ENCODE measurements at regions not wholly inside any gene's neighbourhood (a gene's known extent, or its start where the extent isn't known, plus 50 kb on each side); places are given as distances from the start of the nearest gene placed in this dataset.

DNA sequence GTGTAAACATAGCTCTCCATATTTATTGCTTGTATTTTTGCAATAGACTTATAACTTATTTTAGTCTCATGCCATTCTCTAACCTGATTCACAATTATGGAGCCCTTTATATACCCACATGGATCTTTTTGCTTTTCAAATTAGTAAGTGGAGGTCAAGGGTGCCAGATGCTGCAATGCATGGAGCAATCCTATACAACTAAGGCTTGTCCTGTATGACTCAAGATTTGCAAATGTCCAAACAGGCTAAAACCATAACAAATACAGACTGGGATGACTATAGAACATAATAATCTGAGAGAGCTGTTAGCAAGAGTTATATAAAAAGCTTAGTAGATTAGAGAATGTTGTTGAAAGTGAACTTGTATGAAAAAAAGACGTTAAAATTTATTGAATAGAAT, 690.4 kb upstream of the NRXN1 start:
- Histone ChIP-seq H3K4me1 (ENCODE audit: insufficient read depth, low read length) (no peaks in the 10 kb centered on the region; the same call in 1 of the 2 replicates), H3K27ac (ENCODE audit: low read length) (no peak overlapping the region), H3K9me3 (ENCODE audit: insufficient read depth, low read depth, low read length) (no peaks in the 10 kb centered on the region), H3K27me3 (ENCODE audit: insufficient read depth, low read length) (no peaks in the 10 kb centered on the region), H3K36me3 (ENCODE audit: insufficient read depth, low read depth, low read length) (no peaks in the 10 kb centered on the region), H3K9ac (ENCODE audit: low read depth, low read length) (no peak overlapping the region), H3K4me3 (ENCODE audit: low read length) (no peak overlapping the region)

DNA sequence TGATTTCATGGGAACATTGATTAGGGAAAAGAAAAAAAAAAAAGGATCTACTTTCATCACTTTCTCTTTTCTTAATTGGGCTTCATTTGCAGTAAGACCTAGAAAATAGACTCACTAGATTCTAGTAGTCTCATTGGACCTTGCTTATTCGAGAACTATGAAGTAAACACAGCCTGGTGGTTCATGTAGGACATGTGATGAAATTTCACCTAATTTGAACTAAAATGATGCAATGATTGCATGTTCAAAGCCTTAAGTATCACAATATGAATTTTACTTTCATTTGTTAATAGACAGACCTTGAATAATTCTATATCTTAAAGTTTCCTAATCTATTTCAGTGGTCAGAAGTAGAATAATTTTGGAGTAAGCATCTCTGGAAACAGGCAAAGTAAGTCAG, 688.9 kb upstream of the NRXN1 start:
- Histone ChIP-seq H3K9me3 (ENCODE audit: insufficient read depth, low read depth, low read length) (no peaks in the 10 kb centered on the region), H3K36me3 (ENCODE audit: insufficient read depth, low read depth, low read length) (no peaks in the 10 kb centered on the region), H3K27ac (ENCODE audit: low read length) (no peak overlapping the region), H3K4me1 (ENCODE audit: insufficient read depth, low read length) (no peaks in the 10 kb centered on the region; the same call in 1 of the 2 replicates), H3K4me3 (ENCODE audit: low read length) (no peak overlapping the region), H3K27me3 (ENCODE audit: insufficient read depth, low read length) (no peaks in the 10 kb centered on the region), H3K9ac (ENCODE audit: low read depth, low read length) (no peak overlapping the region)

- Histone ChIP-seq H3K9me3 (ENCODE audit: insufficient read depth, low read depth, low read length) (peaks cover 2% of the 10 kb centered on the region; the same call in 1 of the 2 replicates), H3K4me3 (ENCODE audit: low read length) (no peak overlapping the region), H3K4me1 (ENCODE audit: insufficient read depth, low read length) (no peaks in the 10 kb centered on the region), H3K27me3 (ENCODE audit: insufficient read depth, low read length) (no peaks in the 10 kb centered on the region), H3K36me3 (ENCODE audit: insufficient read depth, low read depth, low read length) (no peaks in the 10 kb centered on the region), H3K9ac (ENCODE audit: low read depth, low read length) (no peak overlapping the region), H3K27ac (ENCODE audit: low read length) (no peak overlapping the region)
Observed at GRCh38 chr2:51718881-51719280, 686.9 kb upstream of the NRXN1 start.

DNA sequence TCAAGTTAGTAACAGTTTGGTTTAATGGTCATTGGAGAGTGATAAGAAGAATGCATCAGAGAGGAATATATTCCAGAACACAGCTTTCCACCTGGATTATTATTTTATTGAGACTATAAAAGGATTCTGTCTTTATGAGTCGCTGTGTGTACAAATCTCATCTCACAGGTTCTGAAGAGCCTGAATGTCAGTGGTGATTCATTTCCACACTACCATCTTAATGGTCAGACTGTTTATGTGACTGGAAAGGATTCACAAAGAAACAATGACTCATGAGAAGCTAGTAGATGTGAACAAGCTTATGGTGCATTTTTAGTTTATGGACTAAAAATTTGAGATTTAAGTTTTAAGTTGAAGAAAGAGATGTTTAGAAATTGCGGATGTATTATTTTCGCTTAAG, 685.4 kb upstream of the NRXN1 start:
- no peaks in the 10 kb centered on the region for H3K36me3 ChIP-seq (ENCODE audit: insufficient read depth, low read depth, low read length)
- H3K4me1 ChIP-seq (ENCODE audit: insufficient read depth, low read length), result no peaks in the 10 kb centered on the region
- no peak overlapping the region for H3K9ac ChIP-seq (ENCODE audit: low read depth, low read length)
- H3K4me3 ChIP-seq (ENCODE audit: low read length), result no peak overlapping the region
- H3K27me3 ChIP-seq (ENCODE audit: insufficient read depth, low read length), result no peaks in the 10 kb centered on the region
- peaks cover 6% of the 10 kb centered on the region; the same call in 1 of the 2 replicates for H3K9me3 ChIP-seq (ENCODE audit: insufficient read depth, low read depth, low read length)
- no peak overlapping the region for H3K27ac ChIP-seq (ENCODE audit: low read length)

DNA sequence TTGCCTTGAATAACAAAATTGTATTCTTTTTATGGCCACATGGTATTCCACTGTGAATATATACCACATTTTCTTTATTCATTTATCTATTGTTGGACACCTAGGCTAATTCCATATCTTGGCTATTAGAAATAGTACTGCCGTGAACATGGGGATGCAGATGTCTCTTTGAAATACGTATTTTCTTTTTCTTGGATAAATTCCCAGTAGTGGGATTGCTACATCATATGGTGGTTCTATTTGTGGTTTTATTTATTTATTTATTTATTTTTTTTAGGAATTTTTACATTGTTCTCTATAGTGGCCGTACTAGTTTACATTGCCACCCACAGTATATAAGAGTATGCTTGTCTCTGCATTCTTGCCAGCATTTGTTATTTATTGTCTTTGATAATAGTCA, 679.8 kb upstream of the NRXN1 start:
- no peaks in the 10 kb centered on the region for H3K36me3 ChIP-seq (ENCODE audit: insufficient read depth, low read depth, low read length)
- H3K4me3 ChIP-seq (ENCODE audit: low read length), result no peak overlapping the region
- peaks cover 6% of the 10 kb centered on the region; the same call in 1 of the 2 replicates for H3K9me3 ChIP-seq (ENCODE audit: insufficient read depth, low read depth, low read length)

DNA sequence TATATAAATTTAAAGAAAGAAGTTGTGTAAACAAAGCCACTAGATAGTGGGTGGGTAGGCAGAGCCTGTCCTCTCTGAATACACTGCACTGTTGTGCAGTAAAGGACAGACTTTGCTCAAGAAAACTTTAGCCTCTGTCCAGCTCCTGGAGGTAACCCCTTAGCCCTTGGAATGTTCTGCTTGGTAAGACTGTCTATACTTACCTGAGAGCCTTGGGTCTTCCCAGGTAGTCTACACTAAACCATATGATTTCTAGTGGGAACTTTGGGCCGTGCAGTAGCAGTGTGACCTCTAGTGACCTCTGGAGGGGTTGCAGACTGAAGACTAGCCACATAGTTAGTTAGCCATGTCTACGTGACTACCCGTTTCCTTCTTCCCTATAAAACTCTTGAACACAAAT, 678.3 kb upstream of the NRXN1 start:
- Histone ChIP-seq H3K9me3 (ENCODE audit: insufficient read depth, low read depth, low read length) (peaks cover 6% of the 10 kb centered on the region; the same call in 1 of the 2 replicates), H3K36me3 (ENCODE audit: insufficient read depth, low read depth, low read length) (no peaks in the 10 kb centered on the region), H3K27ac (ENCODE audit: low read length) (no peak overlapping the region), H3K9ac (ENCODE audit: low read depth, low read length) (no peak overlapping the region), H3K4me1 (ENCODE audit: insufficient read depth, low read length) (no peaks in the 10 kb centered on the region), H3K4me3 (ENCODE audit: low read length) (no peak overlapping the region), H3K27me3 (ENCODE audit: insufficient read depth, low read length) (no peaks in the 10 kb centered on the region)

More for the DNA sequence above, 679.8 kb upstream of the NRXN1 start:
- Histone ChIP-seq H3K4me1 (ENCODE audit: insufficient read depth, low read length) (no peaks in the 10 kb centered on the region), H3K9ac (ENCODE audit: low read depth, low read length) (no peak overlapping the region), H3K27ac (ENCODE audit: low read length) (no peak overlapping the region), H3K27me3 (ENCODE audit: insufficient read depth, low read length) (no peaks in the 10 kb centered on the region)

DNA sequence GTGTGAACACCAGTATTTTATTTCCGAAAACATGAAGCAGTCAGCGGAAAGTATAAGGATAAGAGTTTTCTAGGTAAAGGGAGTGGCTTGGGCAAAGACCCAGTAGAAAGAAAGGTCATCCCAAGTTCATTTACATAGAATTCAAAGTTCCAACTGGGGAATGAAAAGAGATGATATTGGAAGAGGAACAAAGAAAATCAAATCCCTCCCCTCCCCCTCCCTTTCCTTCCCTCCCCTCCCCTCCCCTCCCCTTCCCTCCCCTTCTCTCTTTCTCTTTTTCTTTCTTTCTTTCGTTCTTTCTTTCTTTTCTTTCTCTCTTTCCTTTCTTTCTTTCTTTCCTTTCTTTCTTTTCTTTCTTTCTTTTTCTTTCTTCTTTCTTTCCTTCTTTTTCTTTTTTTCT, 675.7 kb upstream of the NRXN1 start:
- Histone ChIP-seq H3K9me3 (ENCODE audit: insufficient read depth, low read depth, low read length) (no peaks in the 10 kb centered on the region), H3K9ac (ENCODE audit: low read depth, low read length) (no peak overlapping the region), H3K27ac (ENCODE audit: low read length) (no peak overlapping the region), H3K4me3 (ENCODE audit: low read length) (no peak overlapping the region), H3K4me1 (ENCODE audit: insufficient read depth, low read length) (no peaks in the 10 kb centered on the region), H3K36me3 (ENCODE audit: insufficient read depth, low read depth, low read length) (no peaks in the 10 kb centered on the region), H3K27me3 (ENCODE audit: insufficient read depth, low read length) (no peaks in the 10 kb centered on the region)

DNA sequence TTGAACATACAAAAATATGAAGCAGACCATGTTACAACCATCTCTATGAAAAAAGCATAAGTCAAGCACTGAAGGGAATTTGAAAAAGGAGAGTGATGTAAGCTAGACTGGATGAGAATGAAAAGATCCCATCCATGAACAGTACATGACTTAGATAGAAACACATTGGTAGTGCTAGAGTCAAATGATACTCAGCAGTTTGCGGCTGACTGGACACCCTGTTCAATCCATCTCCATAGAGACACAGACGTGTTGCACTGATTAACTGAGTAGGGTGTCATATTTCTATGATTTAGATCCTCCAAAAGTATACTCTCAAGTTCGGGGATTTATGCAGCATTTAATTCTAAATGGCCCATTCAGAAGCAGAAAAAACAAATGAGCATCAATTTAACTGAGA, 674.3 kb upstream of the NRXN1 start:
- Histone ChIP-seq H3K36me3 (ENCODE audit: insufficient read depth, low read depth, low read length) (no peaks in the 10 kb centered on the region), H3K9me3 (ENCODE audit: insufficient read depth, low read depth, low read length) (no peaks in the 10 kb centered on the region), H3K4me3 (ENCODE audit: low read length) (no peak overlapping the region), H3K27ac (ENCODE audit: low read length) (no peak overlapping the region), H3K9ac (ENCODE audit: low read depth, low read length) (no peak overlapping the region), H3K4me1 (ENCODE audit: insufficient read depth, low read length) (no peaks in the 10 kb centered on the region), H3K27me3 (ENCODE audit: insufficient read depth, low read length) (no peaks in the 10 kb centered on the region)

- H3K27ac ChIP-seq (ENCODE audit: low read length), result no peak overlapping the region
- H3K27me3 ChIP-seq (ENCODE audit: insufficient read depth, low read length), result no peaks in the 10 kb centered on the region
- no peaks in the 10 kb centered on the region for H3K9me3 ChIP-seq (ENCODE audit: insufficient read depth, low read depth, low read length)
- H3K9ac ChIP-seq (ENCODE audit: low read depth, low read length), result no peak overlapping the region
- no peaks in the 10 kb centered on the region for H3K36me3 ChIP-seq (ENCODE audit: insufficient read depth, low read depth, low read length)
- H3K4me1 ChIP-seq (ENCODE audit: insufficient read depth, low read length), result no peaks in the 10 kb centered on the region
- no peak overlapping the region for H3K4me3 ChIP-seq (ENCODE audit: low read length)
Observed at GRCh38 chr2:51705417-51705816, 673.5 kb upstream of the NRXN1 start.

DNA sequence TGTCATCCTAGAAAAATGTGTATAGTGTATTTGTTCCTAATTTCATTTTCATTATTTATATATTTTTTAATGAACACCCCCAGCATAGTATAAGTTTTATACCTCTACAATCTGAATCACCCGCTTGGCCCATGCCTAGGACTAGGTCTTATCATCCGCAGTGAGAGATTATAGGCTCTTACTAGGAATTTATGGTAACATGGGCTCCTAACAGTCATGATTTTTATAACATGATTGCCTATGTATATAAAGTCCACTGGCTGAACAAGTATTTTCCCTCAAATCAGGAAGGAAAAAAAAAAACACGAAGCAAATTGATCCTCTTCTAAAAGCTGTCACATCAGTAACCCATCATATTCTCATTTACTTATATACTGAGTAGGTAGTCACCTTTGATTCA, 666.1 kb upstream of the NRXN1 start:
- Histone ChIP-seq H3K4me3 (ENCODE audit: low read length) (no peak overlapping the region), H3K4me1 (ENCODE audit: insufficient read depth, low read length) (no peaks in the 10 kb centered on the region), H3K27ac (ENCODE audit: low read length) (no peak overlapping the region), H3K36me3 (ENCODE audit: insufficient read depth, low read depth, low read length) (no peaks in the 10 kb centered on the region), H3K9ac (ENCODE audit: low read depth, low read length) (no peak overlapping the region), H3K27me3 (ENCODE audit: insufficient read depth, low read length) (no peaks in the 10 kb centered on the region), H3K9me3 (ENCODE audit: insufficient read depth, low read depth, low read length) (no peaks in the 10 kb centered on the region)

DNA sequence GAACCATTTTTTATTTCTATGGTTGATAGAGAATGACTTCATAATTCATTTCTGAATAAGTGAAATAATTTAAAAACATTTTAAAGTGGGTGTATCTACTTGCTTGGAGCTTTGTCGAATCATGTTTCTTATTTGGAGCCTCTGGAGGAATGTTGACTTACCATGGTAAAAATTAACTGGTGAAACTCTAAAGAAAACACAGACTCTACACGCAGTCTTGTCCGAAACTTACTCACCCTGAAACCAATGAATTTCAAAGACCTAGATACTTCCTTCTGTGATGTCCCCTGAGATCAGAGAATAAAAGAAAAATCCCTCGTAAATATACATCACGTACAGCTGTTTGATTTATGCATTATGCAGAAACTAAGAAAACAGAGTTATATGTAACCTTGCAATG, 665.2 kb upstream of the NRXN1 start:
- H3K27ac ChIP-seq (ENCODE audit: low read length), result no peak overlapping the region
- H3K9ac ChIP-seq (ENCODE audit: low read depth, low read length), result no peak overlapping the region
- H3K4me1 ChIP-seq (ENCODE audit: insufficient read depth, low read length), result no peaks in the 10 kb centered on the region
- no peaks in the 10 kb centered on the region for H3K36me3 ChIP-seq (ENCODE audit: insufficient read depth, low read depth, low read length)
- H3K27me3 ChIP-seq (ENCODE audit: insufficient read depth, low read length), result no peaks in the 10 kb centered on the region
- H3K4me3 ChIP-seq (ENCODE audit: low read length), result no peak overlapping the region
- H3K9me3 ChIP-seq (ENCODE audit: insufficient read depth, low read depth, low read length), result no peaks in the 10 kb centered on the region

DNA sequence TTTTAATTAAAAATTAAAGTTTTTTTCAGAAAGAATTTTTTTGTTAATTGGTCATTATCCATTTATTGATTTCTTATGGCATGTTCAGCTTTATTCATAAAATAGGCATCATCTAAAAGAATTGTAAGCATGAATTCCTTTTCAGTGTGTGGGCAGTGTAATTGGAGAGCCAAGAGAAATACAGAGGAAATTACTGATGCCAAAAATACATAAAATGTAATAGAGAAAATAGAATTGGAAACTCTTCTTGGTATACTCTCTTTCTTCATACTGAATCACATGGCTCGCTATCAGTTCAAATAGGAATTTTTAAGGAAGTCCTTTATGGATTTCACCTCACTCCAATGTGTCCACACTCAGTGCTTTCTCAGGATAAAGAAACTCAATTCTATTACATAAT, 663.6 kb upstream of the NRXN1 start:
- no peaks in the 10 kb centered on the region for H3K9me3 ChIP-seq (ENCODE audit: insufficient read depth, low read depth, low read length)
- no peaks in the 10 kb centered on the region for H3K27me3 ChIP-seq (ENCODE audit: insufficient read depth, low read length)
- no peaks in the 10 kb centered on the region for H3K36me3 ChIP-seq (ENCODE audit: insufficient read depth, low read depth, low read length)
- H3K27ac ChIP-seq (ENCODE audit: low read length), result no peak overlapping the region
- H3K9ac ChIP-seq (ENCODE audit: low read depth, low read length), result no peak overlapping the region
- H3K4me1 ChIP-seq (ENCODE audit: insufficient read depth, low read length), result no peaks in the 10 kb centered on the region
- H3K4me3 ChIP-seq (ENCODE audit: low read length), result no peak overlapping the region

DNA sequence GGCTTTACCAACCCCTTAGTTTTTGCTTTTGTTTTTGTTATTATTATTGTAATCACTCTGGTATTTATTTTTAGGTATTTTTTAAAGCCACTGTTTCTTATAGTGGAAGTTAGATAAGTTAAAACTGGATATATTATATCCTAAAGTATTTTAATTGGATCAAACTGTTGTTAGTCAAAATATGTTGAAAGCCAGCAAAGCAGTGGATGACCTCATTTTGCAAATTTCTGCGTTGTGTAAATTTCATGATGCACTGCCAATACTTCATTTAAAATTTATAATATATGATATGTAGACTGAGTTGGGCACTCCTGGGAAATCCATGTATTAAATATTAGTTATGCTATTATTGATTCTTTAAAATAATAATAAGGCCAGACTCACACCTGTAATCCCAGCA, 661.7 kb upstream of the NRXN1 start:
- Histone ChIP-seq H3K36me3 (ENCODE audit: insufficient read depth, low read depth, low read length) (no peaks in the 10 kb centered on the region), H3K27ac (ENCODE audit: low read length) (no peak overlapping the region), H3K4me3 (ENCODE audit: low read length) (no peak overlapping the region), H3K9me3 (ENCODE audit: insufficient read depth, low read depth, low read length) (no peaks in the 10 kb centered on the region), H3K27me3 (ENCODE audit: insufficient read depth, low read length) (no peaks in the 10 kb centered on the region), H3K4me1 (ENCODE audit: insufficient read depth, low read length) (no peaks in the 10 kb centered on the region), H3K9ac (ENCODE audit: low read depth, low read length) (no peak overlapping the region)
